ENCODE measurements at regions not wholly inside any gene's neighbourhood (a gene's known extent, or its start where the extent isn't known, plus 50 kb on each side); places are given as distances from the start of the nearest gene placed in this dataset.

GRCh38 chr2:217434180-217434975 is 568.4 kb downstream of the TNS1 start (continued):
- TF ChIP-seq ZNF597 (CRISPR knock-in tag; IDR thresholded peaks at IDR 0.05), result no peak
- no peak for TF ChIP-seq MIXL1 (CRISPR knock-in tag; IDR thresholded peaks at IDR 0.05)
- TF ChIP-seq RFX5 (IDR thresholded peaks at IDR 0.05; ENCODE audit: low read depth, low read length), result peak; percentile 99
- peak; percentile 97; the same call in 1 of the 2 replicates for TF ChIP-seq ZNF292 (CRISPR knock-in tag; IDR thresholded peaks at IDR 0.05; ENCODE audit: borderline replicate concordance, low read depth)

- intact Hi-C loops (cut with micrococcal nuclease; ENCODE audit: unreplicated experiment) (no loop called here), in situ Hi-C loops (cut with HindIII; ENCODE audit: extremely low pct_ligation_motif_present, low pct_unique_long_range_greater_than_20kb) (no loop called here)
- Histone ChIP-seq H3K4me1 (ENCODE audit: insufficient read depth, low read length) (peaks cover 6% of the 10 kb centered on the region), H4K20me1 (ENCODE audit: insufficient read depth, low read length) (no peaks in the 10 kb centered on the region), H3K9ac (ENCODE audit: insufficient read depth, low read depth, low read length) (no peak overlapping the region), H3K36me3 (replicated peaks in 1 of 2; ENCODE audit: control insufficient read depth in 1 of 2, insufficient read depth in 2 of 2, low read length in 2 of 2) (no peaks in the 10 kb centered on the region), H3K4me3 (replicated peaks in 1 of 3; ENCODE audit: insufficient read depth in 1 of 3, low read depth in 2 of 3, low read length in 3 of 3) (no peak overlapping the region), H3K9me3 (ENCODE audit: low read length) (no peaks in the 10 kb centered on the region), H3K4me2 (ENCODE audit: low read depth, low read length) (no peak overlapping the region), H3K79me2 (ENCODE audit: insufficient read depth, low read length) (no peaks in the 10 kb centered on the region), H3K27ac (ENCODE audit: extremely low read length, insufficient read depth, low read length) (no peak overlapping the region), H2AFZ (ENCODE audit: low read length) (no peak overlapping the region), H3K27me3 (ENCODE audit: control insufficient read depth in 1 of 2, insufficient read depth in 2 of 2, low read length in 2 of 2) (0 out of 5 replicates have a peak, but pooled peaks cover 0 to 2% of the 10 kb centered on the region in 2 experiments)
- CTCF ChIA-PET (ENCODE audit: low intra/inter-chr PET ratio, low total read pairs), result no interaction called here
- 71% methylated on average over 6 of the region's 6 CpGs for WGBS (ENCODE audit: low lambda C conversion rate)
- ATAC-seq (no peak), DNase-seq (ENCODE audit: low spot score) (no peak), FAIRE-seq (no peak)
- BruUV-seq (replicated peaks), result no TSS peak
- POLR2A ChIA-PET, result no interaction called here
- TF ChIP-seq SP4 (CRISPR knock-in tag; IDR thresholded peaks at IDR 0.05), result no peak
- TF ChIP-seq ZNF232 (CRISPR knock-in tag; IDR thresholded peaks at IDR 0.05; ENCODE audit: borderline replicate concordance), result no peak; the same call in 1 of the 2 replicates
- TF ChIP-seq ZNF503 (CRISPR knock-in tag; IDR thresholded peaks at IDR 0.05), result no peak
- TF ChIP-seq SMC3 (IDR thresholded peaks at IDR 0.05; ENCODE audit: low read length), result no peak
- no peak for TF ChIP-seq ZNF276 (CRISPR knock-in tag; IDR thresholded peaks at IDR 0.05; ENCODE audit: low read depth)
- no peak for TF ChIP-seq CHD2 (IDR thresholded peaks at IDR 0.05; ENCODE audit: low read depth, low read length)
- no peak for TF ChIP-seq ZNF580 (CRISPR knock-in tag; IDR thresholded peaks at IDR 0.05; ENCODE audit: borderline replicate concordance, low read depth)
- TF ChIP-seq DMAP1 (CRISPR knock-in tag; IDR thresholded peaks at IDR 0.05), result no peak
- TF ChIP-seq ZSCAN22 (CRISPR knock-in tag; IDR thresholded peaks at IDR 0.05), result no peak
- no peak for TF ChIP-seq TFDP2 (CRISPR knock-in tag; IDR thresholded peaks at IDR 0.05)
- TF ChIP-seq FOXP1 (IDR thresholded peaks at IDR 0.05), result no peak
- no peak for TF ChIP-seq FOXP1 (CRISPR knock-in tag; IDR thresholded peaks at IDR 0.05)
- TF ChIP-seq ZMAT3 (CRISPR knock-in tag; conservative IDR thresholded peaks at IDR 0.05), result no peak
- no peak for TF ChIP-seq IRF1 (CRISPR knock-in tag; IDR thresholded peaks at IDR 0.05; ENCODE audit: low read depth)
Observed at GRCh38 chr2:217433522-217433921, 569.3 kb downstream of the TNS1 start.
